HG03060 (cell line): ENCODE measurements at regions not wholly inside any gene's neighbourhood (a gene's known extent, or its start where the extent isn't known, plus 50 kb on each side); places are given as distances from the start of the nearest gene placed in this dataset.
A peak's percentile ranks its signal among the peaks of the same experiment; 100 is the strongest.
"Not testable (repeated sequence)": the region's sequence is repeated elsewhere in the genome, so short reads cannot be mapped to it uniquely, and the experiment has no call there.

ENCODE experiments used
- ATAC-seq: cut with Tn5 transposase; IDR thresholded peaks from one replicate; pipeline ENCODE4 v1.9.1; 2021; ENCODE audit warnings: low read depth, moderate number of reproducible peaks; ENCODE audit not compliant: unreplicated experiment

- no peak for ATAC-seq
Measured at GRCh38 chr2:14952400-14952963, 320.0 kb downstream of the LRATD1 start.

GRCh38 chr2:14960686-14961324 lies 328.3 kb downstream of the LRATD1 start:
- ATAC-seq = no peak

- no peak for ATAC-seq
Measured at GRCh38 chr2:14967729-14968128, 335.2 kb downstream of the LRATD1 start.

- ATAC-seq = no peak
Measured at GRCh38 chr2:14975381-14975780, 342.9 kb downstream of the LRATD1 start.

- no peak for ATAC-seq
Measured at GRCh38 chr2:14977021-14977420, 344.5 kb downstream of the LRATD1 start.

- ATAC-seq = no peak
Measured at GRCh38 chr2:14978845-14979244, 346.3 kb downstream of the LRATD1 start.

- ATAC-seq = no peak
Measured at GRCh38 chr2:14982790-14983189, 350.3 kb downstream of the LRATD1 start.

GRCh38 chr2:14988600-14988999 lies 356.1 kb downstream of the LRATD1 start:
- ATAC-seq = no peak

- no peak for ATAC-seq
Measured at GRCh38 chr2:14991723-14992122, 359.2 kb downstream of the LRATD1 start.

- no peak for ATAC-seq
Measured at GRCh38 chr2:14994721-14995120, 362.2 kb downstream of the LRATD1 start.

- no peak for ATAC-seq
Measured at GRCh38 chr2:14996351-14997014, 364.0 kb downstream of the LRATD1 start.

- ATAC-seq = no peak
Measured at GRCh38 chr2:14998546-14998945, 366.0 kb downstream of the LRATD1 start.

GRCh38 chr2:14999114-14999661 lies 366.7 kb downstream of the LRATD1 start:
- ATAC-seq = no peak

- ATAC-seq = not testable (repeated sequence)
Measured at GRCh38 chr2:15002519-15002918, 370.0 kb downstream of the LRATD1 start.

GRCh38 chr2:15006667-15007066 lies 374.1 kb downstream of the LRATD1 start:
- no peak for ATAC-seq

- no peak for ATAC-seq
Measured at GRCh38 chr2:15009681-15010080, 377.2 kb downstream of the LRATD1 start.

GRCh38 chr2:15010346-15010745 lies 377.8 kb downstream of the LRATD1 start:
- no peak for ATAC-seq

GRCh38 chr2:15018814-15019213 lies 386.3 kb downstream of the LRATD1 start:
- ATAC-seq = no peak

- ATAC-seq = no peak
Measured at GRCh38 chr2:15023221-15023620, 390.7 kb downstream of the LRATD1 start.

GRCh38 chr2:15028406-15028805 lies 395.9 kb downstream of the LRATD1 start:
- ATAC-seq = no peak

GRCh38 chr2:15031745-15032240 lies 399.3 kb downstream of the LRATD1 start:
- ATAC-seq = peak; percentile 90

GRCh38 chr2:15034246-15034645 lies 401.7 kb downstream of the LRATD1 start:
- ATAC-seq = no peak
